ENCODE measurements at regions not wholly inside any gene's neighbourhood (a gene's known extent, or its start where the extent isn't known, plus 50 kb on each side); places are given as distances from the start of the nearest gene placed in this dataset.

GRCh38 chr2:15082105-15083058, 449.9 kb downstream of the LRATD1 start:
- TF ChIP-seq GATA3 (IDR thresholded peaks at IDR 0.05; ENCODE audit: low read depth, low read length) (no peak), GATA2 (IDR thresholded peaks at IDR 0.05; ENCODE audit: low read depth, low read length) (no peak)

Measured in SH-SY5Y (cell line).